HG03342 (cell line): ENCODE measurements at regions not wholly inside any gene's neighbourhood (a gene's known extent, or its start where the extent isn't known, plus 50 kb on each side); places are given as distances from the start of the nearest gene placed in this dataset.
"Not testable (repeated sequence)": the region's sequence is repeated elsewhere in the genome, so short reads cannot be mapped to it uniquely, and the experiment has no call there.

Experiments
- ATAC-seq: cut with Tn5 transposase; IDR thresholded peaks from one replicate; pipeline ENCODE4 v1.9.1; 2021; ENCODE audit warnings: mild to moderate bottlenecking, moderate library complexity; ENCODE audit not compliant: unreplicated experiment

DNA sequence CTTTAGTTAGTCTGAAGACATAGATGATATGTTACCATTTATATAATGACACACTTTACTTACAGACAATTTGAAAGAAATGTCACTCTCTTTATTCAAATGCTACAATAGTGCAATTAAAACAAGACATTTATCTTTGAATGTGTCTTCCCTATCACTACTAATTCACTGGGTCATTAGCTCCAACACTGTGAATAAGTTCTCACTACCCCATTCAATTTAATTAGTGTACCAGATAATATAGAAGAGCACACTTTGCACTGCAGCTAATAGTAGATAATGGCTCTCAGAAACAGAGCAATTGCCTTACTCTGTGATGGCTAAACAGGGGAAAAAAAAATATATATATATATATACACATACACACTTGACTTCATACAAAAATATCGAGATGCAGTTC, 497.0 kb downstream of the DTWD2 start:
- no peak for ATAC-seq

DNA sequence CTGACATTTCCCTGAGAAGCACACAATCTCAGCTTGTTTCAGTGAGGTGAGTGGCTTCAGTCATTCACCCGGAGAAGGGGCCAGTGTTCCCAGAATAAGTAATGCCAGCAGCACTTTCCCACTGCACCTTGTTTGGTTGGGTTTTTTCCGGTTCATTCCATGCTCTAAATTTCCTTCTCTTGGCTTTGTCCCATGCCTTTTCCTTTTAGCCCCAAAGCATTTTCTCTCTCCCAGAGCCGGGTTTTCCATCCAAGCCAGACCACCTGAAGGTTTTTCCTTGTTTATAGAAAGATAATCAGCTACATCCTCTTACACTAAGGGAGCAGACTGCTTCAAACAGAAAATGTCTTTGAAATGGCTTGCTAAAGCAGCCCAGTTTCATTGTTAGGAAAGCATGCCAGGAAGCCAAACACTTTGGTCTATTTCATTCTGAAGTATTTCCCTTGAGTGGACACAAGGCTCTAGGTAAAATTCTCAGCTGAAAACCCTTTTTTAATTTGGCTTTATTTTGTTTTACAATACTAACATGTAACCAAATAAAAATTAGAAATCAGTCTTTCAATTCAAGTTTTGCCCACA, 501.6 kb downstream of the DTWD2 start:
- ATAC-seq, result no peak

DNA sequence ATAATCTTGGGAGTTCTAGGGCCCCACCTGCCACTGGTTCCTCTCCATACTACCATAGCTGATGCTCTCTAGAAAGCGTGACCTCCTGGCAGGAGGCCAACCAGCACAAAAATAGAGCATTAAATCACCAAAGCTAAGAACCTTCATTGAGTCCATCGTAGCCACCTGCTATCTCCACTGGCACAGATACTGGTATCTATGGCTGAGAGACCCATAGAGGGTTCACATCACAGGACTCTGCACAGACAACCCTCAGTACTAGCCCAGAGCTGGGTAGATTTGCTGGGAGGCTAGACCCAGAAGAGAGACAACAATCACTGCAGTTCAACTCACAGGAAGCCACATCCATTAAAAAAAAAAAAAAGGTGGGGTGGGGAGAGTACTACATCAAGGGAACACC, 509.1 kb downstream of the DTWD2 start:
- no peak for ATAC-seq

DNA sequence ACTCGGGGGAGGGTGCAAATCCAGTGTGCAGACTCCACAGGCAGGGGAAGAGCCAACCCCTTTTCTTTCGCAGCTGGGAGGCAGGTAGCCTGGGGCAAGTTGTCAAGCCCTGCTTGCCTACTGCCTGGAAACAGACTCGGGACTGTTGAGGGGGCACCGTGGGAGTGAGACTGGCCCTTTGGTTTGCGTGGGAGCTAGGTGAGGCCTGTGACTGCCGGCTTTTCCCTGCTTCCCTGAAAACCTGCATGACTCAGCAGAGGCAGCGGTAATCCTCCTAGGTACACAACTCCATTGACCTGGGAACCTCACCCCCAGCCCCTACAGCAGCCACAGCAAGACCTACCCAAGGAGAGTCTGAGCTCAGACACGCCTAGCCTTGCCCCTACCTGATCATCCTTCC, 509.5 kb downstream of the DTWD2 start:
- ATAC-seq, result no peak

DNA sequence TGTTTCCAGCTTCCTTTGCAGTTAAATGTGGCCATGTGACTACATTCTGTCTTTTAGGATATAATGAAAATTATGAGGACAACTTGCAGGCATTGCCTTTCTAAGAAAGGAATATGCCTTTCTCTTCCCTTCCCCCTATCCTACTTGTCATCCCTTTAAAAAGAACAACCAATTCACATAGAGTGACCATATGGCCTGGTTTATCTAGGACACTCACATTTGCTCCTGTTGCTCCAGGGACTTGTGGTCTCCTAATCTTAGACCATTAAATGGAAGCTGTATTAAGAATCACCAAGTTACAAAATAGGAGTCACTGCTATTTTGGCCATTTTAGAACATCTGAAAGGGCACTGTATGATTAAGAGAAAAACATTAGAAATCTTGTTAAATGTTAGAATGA, 520.3 kb downstream of the DTWD2 start:
- ATAC-seq, result no peak

DNA sequence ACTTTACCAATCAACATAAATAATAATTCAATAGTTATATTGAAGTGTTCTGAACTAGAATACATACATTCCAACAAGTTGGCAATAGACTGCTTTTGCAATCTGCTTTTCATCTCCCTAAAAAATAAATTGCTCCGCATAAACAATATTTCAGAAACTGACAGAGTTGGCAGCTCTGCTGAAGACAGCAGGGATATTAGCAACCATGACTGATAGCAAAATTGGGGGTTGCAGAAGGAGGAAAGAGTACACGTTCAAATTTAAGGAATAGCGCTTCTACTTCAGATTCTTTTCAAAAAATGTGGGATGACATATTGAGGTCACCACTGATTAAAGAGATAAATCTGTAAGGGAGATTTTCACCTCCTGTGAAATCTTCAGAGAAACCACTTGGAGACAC, 521.2 kb downstream of the DTWD2 start:
- no peak for ATAC-seq

DNA sequence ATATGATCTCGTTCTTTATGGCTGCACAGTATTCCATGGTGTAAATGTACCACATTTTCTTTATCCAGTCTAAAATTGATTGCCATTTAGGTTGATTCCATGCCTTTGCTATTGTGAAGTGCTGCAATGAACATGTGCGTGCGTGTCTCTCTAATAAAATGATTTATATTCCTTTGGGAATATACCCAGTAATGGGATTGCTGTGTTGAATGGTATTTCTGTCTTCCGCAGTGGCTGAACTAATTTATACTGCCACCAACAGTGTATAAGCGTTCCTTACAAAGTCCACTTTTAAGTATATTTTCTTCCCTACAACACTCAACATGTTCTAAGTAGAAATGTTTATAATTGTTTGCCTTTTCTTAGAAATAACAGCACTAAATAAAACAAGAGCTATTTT, 521.9 kb downstream of the DTWD2 start:
- ATAC-seq, result no peak

DNA sequence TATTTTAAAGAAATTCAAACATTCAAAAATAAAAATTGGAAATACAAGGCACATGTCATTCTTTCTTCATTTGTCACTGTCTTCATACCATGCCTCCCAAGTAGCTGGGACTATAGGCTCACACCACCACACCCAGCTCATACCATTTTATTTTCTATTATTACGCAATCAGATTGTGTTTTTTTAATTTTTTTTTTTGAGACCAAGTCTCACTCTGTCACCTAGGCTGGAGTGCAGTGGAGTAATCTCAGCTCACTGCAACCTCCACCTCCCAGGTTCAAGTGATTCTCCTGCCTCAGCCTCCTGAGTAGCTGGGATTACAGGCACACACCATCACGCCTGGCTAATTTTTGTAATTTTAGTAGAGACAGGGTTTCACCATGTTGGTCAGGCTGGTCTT, 526.1 kb downstream of the DTWD2 start:
- not testable (repeated sequence) for ATAC-seq

DNA sequence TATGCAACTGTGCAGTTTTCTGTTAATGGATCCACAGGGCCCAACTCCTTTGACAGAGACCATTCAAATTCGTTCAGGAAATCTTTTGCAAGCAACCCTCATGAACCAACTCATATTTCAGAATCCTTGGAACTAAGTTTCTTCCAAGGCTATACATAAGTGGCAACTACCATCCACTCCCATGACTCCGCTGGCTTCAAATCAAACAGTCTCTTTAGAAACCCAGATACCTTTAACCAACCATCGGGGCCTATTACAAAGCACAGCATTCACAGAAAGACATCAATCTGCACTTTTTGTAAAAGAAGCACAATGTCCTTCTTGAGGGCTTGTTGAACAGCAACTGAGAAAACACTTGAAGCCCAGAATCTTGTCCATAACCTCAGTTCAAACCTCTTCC, 526.9 kb downstream of the DTWD2 start:
- ATAC-seq, result no peak

DNA sequence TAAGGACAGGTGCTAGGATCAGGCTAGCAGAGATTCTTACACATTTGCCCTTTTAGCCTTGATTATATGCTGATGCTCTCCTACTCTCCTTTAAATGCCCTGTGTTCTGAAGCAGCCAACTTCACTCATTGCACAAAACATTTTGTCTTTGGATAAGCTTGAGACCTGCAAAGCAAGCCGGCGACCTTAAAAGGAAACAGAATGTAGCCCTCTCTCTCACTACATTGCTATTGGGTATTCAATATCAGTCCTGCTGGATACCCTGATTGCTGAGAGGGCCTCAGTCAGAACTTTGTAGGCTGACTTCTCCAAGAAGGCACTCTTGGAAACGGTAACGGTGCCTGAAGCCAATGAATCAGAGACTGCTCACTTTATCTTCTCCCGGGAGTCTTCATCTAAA, 528.9 kb downstream of the DTWD2 start:
- no peak for ATAC-seq

DNA sequence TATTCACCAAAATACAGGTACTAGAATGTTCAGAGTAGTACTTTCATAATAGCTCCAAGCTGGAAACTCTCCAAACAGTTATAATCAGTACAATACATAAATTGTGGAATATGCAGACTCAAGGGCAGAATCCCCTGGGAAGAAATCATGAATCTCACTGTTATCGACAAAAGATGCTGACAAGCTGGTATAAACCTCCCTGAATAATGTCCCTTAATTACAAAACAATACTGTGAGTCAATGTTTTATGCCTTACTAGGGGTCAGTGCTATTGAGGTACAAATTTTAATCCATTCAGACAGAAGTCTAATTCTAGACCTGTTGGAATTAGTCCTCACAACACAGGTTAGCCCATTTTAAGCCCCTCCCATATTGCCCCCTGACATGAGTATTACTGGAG, 532.3 kb downstream of the DTWD2 start:
- ATAC-seq, result no peak

DNA sequence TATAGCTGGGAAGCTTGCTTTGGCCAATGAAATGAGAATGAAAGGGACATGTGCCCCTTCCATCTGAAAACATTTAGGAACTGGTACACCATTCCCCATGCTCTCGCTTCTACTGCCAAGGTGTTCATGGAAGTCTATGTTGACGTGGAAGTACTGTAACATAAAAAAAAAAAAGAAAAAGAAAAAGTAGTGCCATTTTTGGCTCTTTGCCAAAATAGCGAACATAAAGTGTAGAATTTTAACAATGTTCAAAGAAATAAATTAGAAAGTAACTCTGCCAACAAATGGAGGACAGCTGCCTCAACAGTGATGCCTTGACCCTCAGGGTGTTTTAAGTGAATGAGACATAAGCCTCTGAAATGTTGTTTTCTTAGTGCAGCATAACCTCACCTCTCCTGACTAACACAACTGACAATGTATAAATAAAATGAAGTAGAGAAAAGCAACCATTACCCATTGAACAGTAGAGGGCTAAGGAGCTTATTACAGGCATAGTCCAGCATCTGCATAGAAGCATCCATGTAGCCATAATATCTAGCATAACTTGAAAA, 536.6 kb downstream of the DTWD2 start:
- no peak for ATAC-seq

DNA sequence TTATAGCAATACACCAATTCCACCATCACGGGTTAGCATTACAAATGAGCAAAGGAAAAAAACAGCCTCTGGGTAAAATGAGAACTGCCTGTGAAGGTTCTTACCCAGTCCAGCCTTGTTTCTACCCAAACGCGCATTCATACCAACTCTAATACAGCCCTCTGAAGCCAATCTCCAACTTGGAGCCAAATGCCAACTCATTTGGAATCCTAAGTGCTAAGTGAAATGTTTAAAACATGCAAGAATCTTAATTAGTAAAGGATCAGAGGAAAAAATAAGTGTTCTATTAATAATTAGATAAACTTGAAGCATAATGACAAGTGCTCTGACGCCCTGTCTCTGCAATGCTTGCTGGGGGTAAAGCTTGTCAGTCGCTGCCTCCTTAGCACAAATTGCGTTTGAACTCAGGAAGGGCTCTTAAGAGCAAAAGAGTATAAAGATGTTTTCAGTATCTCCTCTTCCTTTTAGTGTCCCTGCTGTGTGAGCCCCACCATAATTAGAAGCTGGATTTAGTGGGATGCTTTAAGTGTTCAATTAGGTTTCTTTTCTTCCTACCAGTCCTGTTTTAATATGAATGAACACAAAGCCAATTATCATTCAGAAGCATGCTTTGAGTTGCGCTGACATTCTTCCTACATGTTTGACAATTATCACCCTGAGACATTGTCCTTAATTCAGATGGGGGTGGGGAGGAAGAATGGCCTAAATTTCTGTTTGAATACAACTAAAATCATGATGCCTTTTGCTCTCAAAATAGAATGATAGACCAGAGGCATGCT, 537.6 kb downstream of the DTWD2 start:
- ATAC-seq, result no peak

DNA sequence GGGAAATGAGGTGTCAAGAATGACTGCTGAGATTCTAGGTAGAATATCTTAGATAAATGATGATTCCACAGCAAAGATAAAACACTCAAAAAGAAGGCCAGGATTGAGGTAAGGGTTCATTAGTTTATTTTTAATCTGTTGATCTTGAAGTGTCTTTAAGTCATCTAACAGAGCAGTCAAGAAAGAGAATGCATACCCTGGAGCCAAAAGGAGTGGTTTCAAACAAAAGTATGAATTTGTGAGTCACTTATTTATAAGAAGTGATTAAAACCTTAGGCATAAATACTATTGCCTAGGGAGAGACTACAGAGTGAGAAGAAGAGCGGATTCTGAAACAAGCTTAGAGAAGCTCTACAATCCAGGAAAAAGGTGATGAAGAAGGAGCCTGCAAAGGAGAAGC, 541.0 kb downstream of the DTWD2 start:
- no peak for ATAC-seq

DNA sequence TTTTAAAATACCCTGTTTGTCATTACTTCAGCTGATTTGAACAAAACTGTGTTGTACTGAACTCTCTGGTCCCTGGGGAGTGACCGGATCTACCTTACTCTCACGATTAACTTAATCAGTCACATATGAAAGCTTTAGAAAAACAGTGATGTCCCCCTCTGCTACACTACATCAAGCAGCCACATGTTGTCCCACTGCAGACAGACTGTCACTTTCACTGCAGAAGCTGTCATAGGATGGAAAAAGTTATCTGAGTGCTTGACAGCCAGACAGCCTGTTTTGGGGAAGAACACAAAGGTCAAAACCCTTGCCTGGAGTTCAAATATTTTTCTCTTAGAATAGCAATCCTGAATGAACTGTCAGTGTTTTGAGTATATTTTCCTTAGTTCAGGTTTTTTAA, 546.4 kb downstream of the DTWD2 start:
- ATAC-seq, result no peak

DNA sequence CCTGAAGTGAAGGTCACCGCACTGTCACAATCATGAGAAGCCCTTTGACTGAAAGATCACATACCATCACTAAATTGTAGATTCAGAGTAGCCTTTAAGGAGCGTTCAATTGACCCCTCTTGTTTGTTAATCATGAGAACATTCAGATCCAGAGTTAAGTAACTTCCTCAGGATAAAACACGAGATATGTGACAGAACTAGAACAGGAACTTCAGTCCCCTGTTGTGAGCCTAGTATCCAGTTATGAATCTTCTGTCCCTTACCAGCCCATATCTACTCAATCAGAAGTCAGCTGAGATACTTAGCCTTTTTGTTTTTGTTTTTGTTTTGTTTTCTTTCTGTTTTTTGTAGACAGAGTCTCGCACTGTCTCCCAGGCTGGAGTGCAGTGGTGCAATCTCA, 547.3 kb downstream of the DTWD2 start:
- ATAC-seq, result no peak

DNA sequence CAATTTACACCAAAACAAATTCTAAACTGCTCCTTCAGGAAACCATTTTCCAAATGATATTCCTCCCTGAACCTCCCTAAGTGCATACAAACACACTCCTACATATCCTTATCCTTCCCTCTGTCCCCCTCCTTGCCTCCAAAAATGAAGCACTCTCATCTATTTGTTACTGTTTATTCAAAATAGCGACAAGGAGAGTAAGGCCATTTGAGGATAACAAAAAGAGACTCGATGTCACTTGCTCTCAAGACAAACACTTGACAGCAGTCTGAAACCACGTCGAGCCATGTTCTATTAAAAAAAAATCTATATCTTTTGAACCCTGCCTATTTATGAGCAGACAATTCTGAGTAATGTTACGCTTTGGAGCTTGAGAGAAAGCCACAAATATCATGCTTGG, 547.9 kb downstream of the DTWD2 start:
- no peak for ATAC-seq

DNA sequence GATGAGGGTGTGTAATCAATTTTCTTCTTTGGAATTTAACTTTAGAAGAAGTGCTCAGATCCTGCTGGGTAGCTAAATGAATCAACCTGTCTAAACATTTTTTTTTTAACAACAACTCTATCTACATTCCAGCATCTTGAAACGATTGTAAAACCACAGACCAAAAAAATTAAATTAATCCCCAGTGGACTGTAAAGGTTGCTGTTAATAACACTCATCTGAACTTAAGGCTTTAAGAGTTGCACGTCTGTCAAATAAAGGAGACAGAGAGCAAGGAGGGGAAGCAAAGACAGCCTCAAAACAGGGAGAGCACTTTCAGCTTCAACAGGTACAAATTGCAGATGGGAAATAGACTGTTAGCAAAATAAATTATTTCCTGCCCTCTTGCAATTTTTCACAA, 548.5 kb downstream of the DTWD2 start:
- no peak for ATAC-seq

DNA sequence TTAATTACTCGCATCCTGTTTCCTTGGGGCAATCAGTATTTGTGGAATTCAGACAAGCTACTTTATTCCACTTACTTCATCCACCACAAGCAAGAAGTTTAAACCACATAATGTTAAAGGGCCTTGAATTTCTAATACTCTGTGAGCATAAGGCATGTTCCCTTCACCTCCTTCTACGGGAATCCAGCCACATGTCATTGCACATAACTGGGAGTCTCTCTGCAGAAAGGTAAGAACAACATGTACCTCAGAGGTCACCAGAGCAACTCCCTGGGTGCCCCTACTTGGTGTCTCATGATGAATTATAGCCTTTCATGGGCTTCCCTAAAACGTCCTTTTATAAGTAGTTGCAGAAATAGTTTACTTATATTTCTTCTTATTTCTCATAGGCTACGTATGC, 553.2 kb downstream of the DTWD2 start:
- no peak for ATAC-seq

DNA sequence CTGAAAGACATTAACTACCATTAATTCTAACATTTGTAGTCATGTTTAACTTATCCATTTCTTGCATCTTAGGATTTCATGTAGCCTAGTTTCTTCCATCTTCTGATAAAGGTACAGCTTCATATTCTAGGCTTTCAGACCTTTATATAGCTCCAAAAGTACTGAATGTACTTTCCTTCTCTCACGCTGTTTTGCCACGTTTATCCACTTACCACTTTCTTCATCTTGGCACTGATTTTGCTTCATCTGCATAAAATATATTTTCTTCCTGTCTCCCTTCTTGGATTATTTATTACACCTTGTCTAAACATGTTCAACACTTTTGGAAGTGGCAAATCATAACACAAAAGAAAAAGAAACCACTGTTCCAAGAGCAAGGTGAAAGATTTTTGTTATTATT, 553.8 kb downstream of the DTWD2 start:
- no peak for ATAC-seq

DNA sequence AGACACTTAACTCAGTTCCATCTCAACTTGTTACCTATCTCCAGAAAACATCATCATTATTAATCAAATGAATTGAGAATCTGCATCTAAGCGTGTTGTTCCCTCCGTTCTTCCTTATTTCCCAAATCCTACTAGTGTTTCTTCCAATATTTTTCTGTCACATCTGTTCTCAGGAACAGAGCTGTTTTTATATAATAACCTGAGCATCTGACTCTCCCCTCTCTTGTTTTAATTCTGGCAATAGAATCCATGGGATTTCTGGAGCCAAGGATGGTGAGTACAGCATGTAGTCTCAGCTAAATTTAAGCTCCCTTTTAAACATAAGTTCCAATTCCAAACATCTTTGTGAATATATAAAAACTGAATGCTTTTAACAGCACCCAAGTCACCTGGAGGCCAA, 558.3 kb downstream of the DTWD2 start:
- no peak for ATAC-seq

DNA sequence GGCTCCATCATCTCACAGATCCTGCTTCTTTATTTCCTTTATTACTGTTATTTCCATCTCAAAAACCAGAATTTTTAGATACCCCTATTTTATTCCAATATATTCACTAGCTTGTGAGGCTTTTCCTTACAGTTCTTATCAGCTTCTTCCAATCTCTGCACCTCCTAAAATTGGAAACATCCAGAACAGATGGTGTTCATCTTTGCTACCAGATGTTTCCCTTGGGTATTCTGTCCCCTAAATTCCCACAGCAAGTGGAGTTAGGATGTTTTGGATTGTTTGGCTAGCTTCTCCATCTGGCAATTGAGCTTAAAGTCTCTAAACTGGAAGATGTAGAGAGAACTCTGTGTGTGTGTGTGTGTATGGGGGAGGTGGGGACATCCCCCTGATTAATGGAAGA, 580.4 kb downstream of the DTWD2 start:
- ATAC-seq, result no peak

DNA sequence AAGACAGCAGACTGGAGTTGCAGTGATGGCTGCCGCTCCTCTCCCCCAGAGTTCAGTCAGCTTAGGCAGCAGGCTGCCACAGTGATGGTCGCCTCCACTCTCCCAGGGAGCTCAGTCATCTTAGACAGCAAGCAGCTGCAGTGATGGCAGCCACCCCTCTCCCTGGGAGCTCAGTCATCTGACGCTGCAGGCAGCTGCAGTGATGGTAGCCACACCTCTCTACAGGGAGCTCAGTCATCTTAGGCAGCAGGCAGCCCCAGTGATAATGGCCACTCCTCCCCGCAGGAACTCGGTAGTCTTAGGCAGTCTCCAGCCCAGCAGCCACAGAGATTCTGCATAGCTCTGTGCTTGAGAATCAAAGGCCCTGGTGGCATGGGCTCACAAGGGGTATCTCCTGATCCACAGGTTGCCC, 582.7 kb downstream of the DTWD2 start:
- no peak for ATAC-seq
